Large intestine (tissue), 3 donors: ENCODE measurements at regions not wholly inside any gene's neighbourhood (a gene's known extent, or its start where the extent isn't known, plus 50 kb on each side); places are given as distances from the start of the nearest gene placed in this dataset.
A peak's percentile ranks its signal among the peaks of the same experiment; 100 is the strongest.

ENCODE experiments used
- DNase-seq, 2 donors: peaks; one replicate each; pipeline versions ENCODE4 v3.0.0 to v3.0.0-alpha.2; 2013
- H3K27ac ChIP-seq: one replicate; pipeline ENCODE4 v1.5.1; 2013; ENCODE audit warnings: low read length
- H3K27me3 ChIP-seq: 2 replicates; pipeline ENCODE4 v1.6.1; 2013; ENCODE audit warnings: low read length; ENCODE audit not compliant: control insufficient read depth, insufficient read depth
- H3K36me3 ChIP-seq: 2 replicates; pipeline ENCODE4 v1.6.1; 2013; ENCODE audit warnings: low read length; ENCODE audit not compliant: control insufficient read depth, insufficient read depth
- H3K4me1 ChIP-seq: one replicate; pipeline ENCODE4 v1.6.1; 2013; ENCODE audit warnings: low read length; ENCODE audit not compliant: control insufficient read depth, insufficient read depth
- H3K4me3 ChIP-seq: one replicate; pipeline ENCODE4 v1.5.1; 2013; ENCODE audit warnings: low read length
- H3K9me3 ChIP-seq: one replicate; pipeline ENCODE4 v1.6.1; 2013; ENCODE audit warnings: mild to moderate bottlenecking, low read depth, low read length, moderate library complexity; ENCODE audit not compliant: control insufficient read depth
- WGBS: methylation state at CpG from one replicate; pipeline ENCODE4 v1.1.5; 2013; ENCODE audit warnings: low lambda C conversion rate; ENCODE audit not compliant: insufficient coverage; 5-methylcytosine and 5-hydroxymethylcytosine counted together

DNA sequence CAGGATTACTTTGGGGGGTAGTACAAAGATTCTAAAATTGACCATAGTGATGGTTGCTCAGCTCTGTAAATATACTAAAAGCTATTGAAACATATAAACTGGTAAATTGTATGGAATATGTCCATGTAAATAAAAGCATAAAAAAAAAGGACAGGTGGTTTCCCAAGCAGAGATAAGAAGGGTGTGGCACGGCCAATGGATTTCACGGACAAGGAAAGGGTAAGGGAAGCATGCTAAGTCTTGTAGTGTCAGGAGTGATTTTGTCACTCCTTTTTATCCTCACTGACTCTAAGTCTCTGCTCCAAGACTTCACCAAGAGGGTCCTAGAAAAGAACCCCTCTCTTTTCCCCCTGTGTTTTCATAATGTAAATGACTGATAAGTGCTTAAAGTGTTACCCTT lies 229.2 kb downstream of the SPTSSA start:
- Histone ChIP-seq H3K4me3 (no peak overlapping the region), H3K9me3 (no peaks in the 10 kb centered on the region), H3K36me3 (no peaks in the 10 kb centered on the region), H3K27me3 (no peaks in the 10 kb centered on the region), H3K4me1 (peaks cover 13% of the 10 kb centered on the region), H3K27ac (no peak overlapping the region)
- no CpG with 5 or more reads among the region's 2 CpGs for WGBS
- DNase-seq: no peak

- DNase-seq: no peak
- no peak overlapping the region for H3K27ac ChIP-seq
- no peaks in the 10 kb centered on the region for H3K27me3 ChIP-seq
- no peaks in the 10 kb centered on the region for H3K9me3 ChIP-seq
- H3K4me3 ChIP-seq: no peak overlapping the region
- H3K4me1 ChIP-seq: peaks cover 13% of the 10 kb centered on the region
- H3K36me3 ChIP-seq: no peaks in the 10 kb centered on the region
- WGBS: no CpG with 5 or more reads among the region's 5 CpGs
Observed at GRCh38 chr14:34231626-34232025, 230.4 kb downstream of the SPTSSA start.

DNA sequence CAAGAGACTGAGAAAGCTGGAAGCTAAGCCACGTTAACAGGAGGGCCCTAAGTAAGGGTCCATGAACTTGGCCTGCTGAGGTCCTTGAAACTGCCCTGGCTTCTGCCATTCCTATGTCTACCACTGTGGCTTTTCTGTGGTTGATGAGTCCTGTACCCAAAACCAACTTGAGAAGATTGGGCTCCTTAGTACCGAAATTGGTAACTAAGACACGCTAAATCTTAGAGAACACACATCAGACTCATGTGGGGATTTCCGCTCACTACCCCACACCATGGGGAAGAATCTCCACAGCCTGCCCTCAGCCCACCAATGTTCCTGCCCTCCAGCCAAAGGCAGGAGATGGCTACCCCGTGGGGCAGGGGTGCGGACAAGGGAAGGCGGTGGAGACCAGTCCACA lies 232.9 kb downstream of the SPTSSA start:
- Histone ChIP-seq H3K4me3 (no peak overlapping the region), H3K27ac (peak overlapping the region; percentile 47), H3K36me3 (no peaks in the 10 kb centered on the region), H3K9me3 (no peaks in the 10 kb centered on the region), H3K27me3 (no peaks in the 10 kb centered on the region), H3K4me1 (peaks cover 13% of the 10 kb centered on the region)
- no CpG with 5 or more reads among the region's 7 CpGs for WGBS
- DNase-seq: no peak

DNA sequence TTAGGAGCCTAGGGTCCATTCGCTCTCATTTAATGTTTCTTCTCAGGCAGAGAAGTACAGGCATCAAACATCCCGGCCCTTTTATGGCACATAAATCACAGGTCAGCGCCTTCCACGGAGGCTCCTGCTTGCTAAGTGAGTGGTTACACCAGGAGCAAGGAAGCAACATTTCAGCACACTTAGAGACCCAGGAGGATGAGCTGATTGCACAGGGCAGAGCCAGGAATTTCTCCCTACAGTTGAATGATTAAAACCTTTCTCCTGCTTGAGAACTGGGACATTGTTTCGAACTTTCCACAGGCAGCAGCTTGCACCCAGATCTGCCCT lies 233.4 kb downstream of the SPTSSA start:
- no peak for DNase-seq
- Histone ChIP-seq H3K27ac (peak overlapping the region; percentile 47), H3K27me3 (no peaks in the 10 kb centered on the region), H3K36me3 (no peaks in the 10 kb centered on the region), H3K4me3 (no peak overlapping the region), H3K4me1 (peaks cover 13% of the 10 kb centered on the region), H3K9me3 (no peaks in the 10 kb centered on the region)
- WGBS: no CpG with 5 or more reads among the region's 5 CpGs

GRCh38 chr14:34227834-34228649 lies 234.0 kb downstream of the SPTSSA start:
- Histone ChIP-seq H3K27me3 (no peaks in the 10 kb centered on the region), H3K4me3 (no peak overlapping the region), H3K9me3 (no peaks in the 10 kb centered on the region), H3K36me3 (no peaks in the 10 kb centered on the region), H3K27ac (peak overlapping the region; percentile 47), H3K4me1 (peaks cover 13% of the 10 kb centered on the region)
- peak; percentile 70 to 80 for DNase-seq
- no CpG with 5 or more reads among the region's 22 CpGs for WGBS

- Histone ChIP-seq H3K27ac (no peak overlapping the region), H3K9me3 (no peaks in the 10 kb centered on the region), H3K27me3 (peaks cover 15% of the 10 kb centered on the region), H3K4me3 (no peak overlapping the region), H3K36me3 (no peaks in the 10 kb centered on the region), H3K4me1 (peaks cover 11% of the 10 kb centered on the region)
- no peak for DNase-seq
Observed at GRCh38 chr14:34224221-34224620, 237.8 kb downstream of the SPTSSA start.

GRCh38 chr14:34223373-34224148 lies 238.5 kb downstream of the SPTSSA start:
- 80% methylated on average over 1 of the region's 3 CpGs for WGBS
- H3K4me3 ChIP-seq: no peak overlapping the region
- DNase-seq: no peak
- H3K36me3 ChIP-seq: no peaks in the 10 kb centered on the region
- H3K9me3 ChIP-seq: no peaks in the 10 kb centered on the region
- no peak overlapping the region for H3K27ac ChIP-seq
- peaks cover 5% of the 10 kb centered on the region for H3K4me1 ChIP-seq
- peaks cover 15% of the 10 kb centered on the region for H3K27me3 ChIP-seq

GRCh38 chr14:34222867-34223266 lies 239.2 kb downstream of the SPTSSA start:
- Histone ChIP-seq H3K9me3 (no peaks in the 10 kb centered on the region), H3K36me3 (no peaks in the 10 kb centered on the region), H3K27ac (no peak overlapping the region), H3K4me1 (no peaks in the 10 kb centered on the region), H3K4me3 (no peak overlapping the region), H3K27me3 (peaks cover 15% of the 10 kb centered on the region)
- 40% methylated on average over 1 of the region's 6 CpGs for WGBS
- no peak for DNase-seq

GRCh38 chr14:34222122-34222521 lies 239.9 kb downstream of the SPTSSA start:
- no peaks in the 10 kb centered on the region for H3K36me3 ChIP-seq
- peaks cover 15% of the 10 kb centered on the region for H3K27me3 ChIP-seq
- no peaks in the 10 kb centered on the region for H3K4me1 ChIP-seq
- H3K9me3 ChIP-seq: no peaks in the 10 kb centered on the region
- no peak overlapping the region for H3K27ac ChIP-seq
- no peak for DNase-seq
- WGBS: 41% methylated on average over 3 of the region's 3 CpGs
- no peak overlapping the region for H3K4me3 ChIP-seq

- DNase-seq: no peak
- Histone ChIP-seq H3K27ac (no peak overlapping the region), H3K4me3 (no peak overlapping the region), H3K9me3 (no peaks in the 10 kb centered on the region), H3K27me3 (peaks cover 15% of the 10 kb centered on the region), H3K4me1 (no peaks in the 10 kb centered on the region), H3K36me3 (no peaks in the 10 kb centered on the region)
- 90% methylated on average over 2 of the region's 7 CpGs for WGBS
Observed at GRCh38 chr14:34220921-34221320, 241.1 kb downstream of the SPTSSA start.

GRCh38 chr14:34220378-34220706 lies 241.7 kb downstream of the SPTSSA start:
- H3K27ac ChIP-seq: no peak overlapping the region

More at GRCh38 chr14:34220378-34220706, 241.7 kb downstream of the SPTSSA start:
- H3K27me3 ChIP-seq: peaks cover 15% of the 10 kb centered on the region
- DNase-seq: no peak
- no peaks in the 10 kb centered on the region for H3K4me1 ChIP-seq
- H3K4me3 ChIP-seq: no peak overlapping the region
- no peaks in the 10 kb centered on the region for H3K36me3 ChIP-seq
- WGBS: 100% methylated on average over 1 of the region's 2 CpGs
- H3K9me3 ChIP-seq: no peaks in the 10 kb centered on the region
